Left lung (tissue), 4 donors: ENCODE measurements at regions not wholly inside any gene's neighbourhood (a gene's known extent, or its start where the extent isn't known, plus 50 kb on each side); places are given as distances from the start of the nearest gene placed in this dataset.

Source experiments
- ATAC-seq: fragments of 200-7000 bp; cut with Tn5 transposase; one replicate; pipeline ENCODE4 v1.9.1; 2020; ENCODE audit warnings: moderate library complexity
- DNase-seq, 4 donors: peaks; one replicate each; pipeline ENCODE4 v3.0.0-alpha.2; 2013 to 2020
- H3K27ac ChIP-seq, 2 donors: fragments of 200-600 bp; sonication (generic) in 1 of 2; one replicate each; pipeline versions ENCODE4 v1.5.0 to v1.8.0; 2020 to 2021
- H3K27me3 ChIP-seq, 2 donors: fragments of 200-600 bp; sonication (generic) in 1 of 2; one replicate each; pipeline versions ENCODE4 v1.5.0 to v1.8.0; 2020 to 2021
- H3K36me3 ChIP-seq, 2 donors: fragments of 200-600 bp; sonication (generic) in 1 of 2; one replicate each; pipeline versions ENCODE4 v1.5.0 to v1.8.0; 2020 to 2021
- H3K4me1 ChIP-seq, 2 donors: fragments of 200-600 bp; one replicate each; pipeline ENCODE4 v1.8.0; 2021
- H3K4me3 ChIP-seq, 2 donors: fragments of 200-600 bp; sonication (generic) in 1 of 2; one replicate each; pipeline versions ENCODE4 v1.5.0 to v1.8.0; 2020 to 2021; ENCODE audit warnings: mild to moderate bottlenecking in 1 of 2
- H3K9me3 ChIP-seq, 2 donors: fragments of 200-600 bp; sonication (generic) in 1 of 2; one replicate each; pipeline versions ENCODE4 v1.5.0 to v1.8.0; 2020 to 2021
- CTCF ChIP-seq, 2 donors: fragments of 200-600 bp; sonication (generic) in 1 of 2; IDR thresholded peaks; one replicate each; pipeline versions ENCODE4 v1.5.0 to v1.8.0; 2021; ENCODE audit warnings: antibody characterized with exemption in 2 of 2
- intact Hi-C, 2 donors: fragments of 100-400 bp; cut with DNase I; formaldehyde crosslinking; loops; one replicate each; pipeline versions ENCODE4 v1.11.2 to v1.14.2; 2022
- donor health status: DM: no; HTN: yes; CAD: no.
- donor health status: DM: no; HTN: no; CAD: no.

- H3K9me3 ChIP-seq = no peaks in the 10 kb centered on the region
- no peak for TF ChIP-seq CTCF (IDR thresholded peaks at IDR 0.05)
- intact Hi-C loops = no loop called here
- H3K36me3 ChIP-seq = no peaks in the 10 kb centered on the region
- peak overlapping the region in 1 of 2 donors; percentile 23 for H3K27ac ChIP-seq
- peaks cover 0 to 7% of the 10 kb centered on the region in 2 donors for H3K4me1 ChIP-seq
- ATAC-seq (peak; percentile 45), DNase-seq (peak in 1 of 4 donors; percentile 33)
- H3K27me3 ChIP-seq = no peaks in the 10 kb centered on the region
- no peak overlapping the region for H3K4me3 ChIP-seq
Measured at GRCh38 chrX:69027181-69028005, 137.9 kb downstream of the PJA1 start.

GRCh38 chrX:69025802-69026301, 139.4 kb downstream of the PJA1 start:
- no peak for TF ChIP-seq CTCF (IDR thresholded peaks at IDR 0.05)
- H3K4me1 ChIP-seq = peaks cover 0 to 7% of the 10 kb centered on the region in 2 donors
- intact Hi-C loops = no loop called here
- no peaks in the 10 kb centered on the region for H3K27me3 ChIP-seq
- ATAC-seq = no peak
- no peak for DNase-seq
- no peak overlapping the region for H3K27ac ChIP-seq
- no peak overlapping the region for H3K4me3 ChIP-seq
- no peaks in the 10 kb centered on the region for H3K36me3 ChIP-seq
- H3K9me3 ChIP-seq = no peaks in the 10 kb centered on the region

- peak; percentile 40 to 76 (median 67) for DNase-seq
- Histone ChIP-seq H3K27ac (no peak overlapping the region), H3K4me3 (no peak overlapping the region), H3K4me1 (peaks cover 0 to 7% of the 10 kb centered on the region in 2 donors), H3K27me3 (no peaks in the 10 kb centered on the region), H3K36me3 (no peaks in the 10 kb centered on the region), H3K9me3 (no peaks in the 10 kb centered on the region)
- peak; percentile 86 for ATAC-seq
- TF ChIP-seq CTCF (IDR thresholded peaks at IDR 0.05) = no peak
- intact Hi-C loops = no loop called here
Measured at GRCh38 chrX:69024931-69025330, 140.3 kb downstream of the PJA1 start.

- ATAC-seq (no peak), DNase-seq (no peak)
- no peak overlapping the region for H3K27ac ChIP-seq
- no peak overlapping the region for H3K4me3 ChIP-seq
- H3K4me1 ChIP-seq = peaks cover 0 to 9% of the 10 kb centered on the region in 2 donors
- intact Hi-C loops = no loop called here
- no peaks in the 10 kb centered on the region for H3K9me3 ChIP-seq
- no peak for TF ChIP-seq CTCF (IDR thresholded peaks at IDR 0.05)
- H3K27me3 ChIP-seq = no peaks in the 10 kb centered on the region
- no peaks in the 10 kb centered on the region for H3K36me3 ChIP-seq
Measured at GRCh38 chrX:69024161-69024736, 141.0 kb downstream of the PJA1 start.

GRCh38 chrX:69022430-69022829, 142.8 kb downstream of the PJA1 start:
- no peak for TF ChIP-seq CTCF (IDR thresholded peaks at IDR 0.05)
- no peak for ATAC-seq
- Histone ChIP-seq H3K27me3 (no peaks in the 10 kb centered on the region), H3K4me3 (no peak overlapping the region), H3K27ac (no peak overlapping the region), H3K4me1 (peaks cover 0 to 9% of the 10 kb centered on the region in 2 donors), H3K36me3 (no peaks in the 10 kb centered on the region), H3K9me3 (no peaks in the 10 kb centered on the region)
- no peak for DNase-seq
- intact Hi-C loops = no loop called here
